Left forelimb (tissue), 1 donor: ENCODE measurements at regions not wholly inside any gene's neighbourhood (a gene's known extent, or its start where the extent isn't known, plus 50 kb on each side); places are given as distances from the start of the nearest gene placed in this dataset.
A peak's percentile ranks its signal among the peaks of the same experiment; 100 is the strongest.

Source experiments
- DNase-seq: peaks from one replicate; pipeline ENCODE4 v3.0.0-alpha.2; 2018; ENCODE audit warnings: low spot score

DNA sequence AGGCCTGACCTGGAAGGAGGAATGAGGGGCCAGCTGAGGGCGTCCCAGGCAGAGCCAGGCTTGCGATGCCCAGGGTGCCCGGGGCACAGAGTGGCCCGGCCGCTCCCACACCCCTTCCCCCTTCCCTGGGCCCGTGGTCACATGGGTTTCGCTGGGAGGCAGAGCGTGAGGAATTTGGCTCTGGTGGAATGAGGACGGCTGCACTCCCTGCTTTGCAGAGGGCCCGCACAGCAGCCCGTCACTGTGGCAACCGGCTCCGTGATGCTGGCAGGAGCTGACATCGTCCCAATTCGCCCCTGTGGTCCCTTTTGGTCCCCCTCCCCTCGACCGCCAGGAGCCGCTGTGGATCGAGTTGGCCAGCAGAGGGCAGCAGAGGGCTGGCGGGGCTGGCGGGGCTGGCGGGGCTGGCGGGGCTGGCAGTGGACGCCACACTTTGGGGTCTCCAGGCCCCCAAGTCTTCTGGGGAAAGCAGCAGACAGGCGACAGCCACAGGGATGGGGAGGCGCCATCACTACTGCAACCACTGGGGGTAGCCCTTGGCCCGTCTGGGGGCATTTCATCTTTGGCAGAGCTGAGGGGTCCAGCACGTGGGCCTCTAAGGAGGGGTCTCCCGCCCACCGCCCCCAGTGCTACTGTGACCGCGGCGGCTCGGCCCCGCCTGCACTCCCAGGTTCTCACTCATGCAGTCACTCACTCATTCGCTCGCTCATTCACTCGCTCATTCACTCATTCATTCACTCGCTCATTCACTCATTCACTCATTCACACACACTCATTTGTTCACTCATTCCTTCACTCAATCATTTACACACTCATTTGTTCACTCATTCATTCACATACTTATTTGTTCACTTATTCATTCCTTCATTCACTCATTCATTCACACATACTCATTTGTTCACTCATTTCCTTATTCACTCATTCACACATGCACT lies 49.7 kb upstream of the BHLHE23 start:
- DNase-seq, result peak; percentile 69
